Endodermal cell (in vitro differentiated cells): ENCODE measurements at regions not wholly inside any gene's neighbourhood (a gene's known extent, or its start where the extent isn't known, plus 50 kb on each side); places are given as distances from the start of the nearest gene placed in this dataset.
"Not testable (repeated sequence)": the region's sequence is repeated elsewhere in the genome, so short reads cannot be mapped to it uniquely, and the experiment has no call there.

ENCODE experiments used
- DNase-seq: peaks from one replicate; pipeline ENCODE4 v3.0.0-alpha.2; 2017
- H3K27ac ChIP-seq: 2 replicates; pipeline ENCODE4 v1.5.1; 2013; ENCODE audit warnings: mild to moderate bottlenecking, low read depth, low read length, moderate library complexity
- H3K27me3 ChIP-seq: 2 replicates; pipeline ENCODE4 v1.6.1; 2013; ENCODE audit warnings: mild to moderate bottlenecking, low read length, moderate library complexity; ENCODE audit not compliant: insufficient read depth, control insufficient read depth, poor library complexity, severe bottlenecking
- H3K36me3 ChIP-seq: 2 replicates; pipeline ENCODE4 v1.7.0; 2013; ENCODE audit warnings: mild to moderate bottlenecking, low read length, moderate library complexity; ENCODE audit not compliant: control insufficient read depth, insufficient read depth
- H3K4me1 ChIP-seq: one replicate; pipeline ENCODE4 v1.7.0; 2013; ENCODE audit warnings: low read length; ENCODE audit not compliant: control insufficient read depth, insufficient read depth
- H3K4me3 ChIP-seq: 2 replicates; pipeline ENCODE4 v1.5.1; 2013; ENCODE audit warnings: mild to moderate bottlenecking, low read length, moderate library complexity
- H3K9ac ChIP-seq: 2 replicates; pipeline ENCODE4 v1.6.1; 2013; ENCODE audit warnings: mild to moderate bottlenecking, low read length, moderate library complexity; ENCODE audit not compliant: poor library complexity, severe bottlenecking; ENCODE audit errors: extremely low read depth
- H3K9me3 ChIP-seq: 2 replicates; pipeline ENCODE4 v1.6.1; 2013; ENCODE audit warnings: mild to moderate bottlenecking, low read length, moderate library complexity; ENCODE audit not compliant: control insufficient read depth
- H3K27ac Mint-ChIP-seq: 2 replicates; pipeline ENCODE4 v1.8.0; 2020; ENCODE audit warnings: mixed read lengths
- H3K27me3 Mint-ChIP-seq: 2 replicates; pipeline ENCODE4 v1.8.0; 2021; ENCODE audit warnings: mild to moderate bottlenecking, mixed read lengths; ENCODE audit not compliant: insufficient read depth
- H3K36me3 Mint-ChIP-seq: 2 replicates; pipeline ENCODE4 v1.8.0; 2020; ENCODE audit warnings: low read depth, mixed read lengths
- H3K4me1 Mint-ChIP-seq: 2 replicates; pipeline ENCODE4 v1.8.0; 2020; ENCODE audit warnings: mixed read lengths
- H3K4me3 Mint-ChIP-seq: 2 replicates; pipeline ENCODE4 v1.8.0; 2020; ENCODE audit warnings: mild to moderate bottlenecking, moderate library complexity, mixed read lengths
- H3K9me3 Mint-ChIP-seq: 2 replicates; pipeline ENCODE4 v1.8.0; 2020; ENCODE audit warnings: mild to moderate bottlenecking, mixed read lengths
- CTCF ChIP-seq: fragments of 200-600 bp; sonication (generic); conservative IDR thresholded peaks from 2 replicates; pipeline ENCODE4 v1.5.0; 2021; ENCODE audit warnings: antibody characterized with exemption, mild to moderate bottlenecking
- WGBS, 2 experiments: methylation state at CpG; one replicate each; pipeline versions ENCODE4 v1.1.5 to v1.1.7; 2013; ENCODE audit warnings: missing lambda C conversion rate in 2 of 2, mixed read lengths in 1 of 2; ENCODE audit not compliant: insufficient coverage in 1 of 2, insufficient read length in 1 of 2; 5-methylcytosine and 5-hydroxymethylcytosine counted together

- no peak for TF ChIP-seq CTCF
- Mint-ChIP-seq H3K27ac (no peak overlapping the region), H3K4me1 (no peaks in the 10 kb centered on the region), H3K4me3 (no peak overlapping the region), H3K9me3 (peaks cover 13% of the 10 kb centered on the region), H3K27me3 (peaks cover 16% of the 10 kb centered on the region), H3K36me3 (no peaks in the 10 kb centered on the region)
- no peak for DNase-seq
- Histone ChIP-seq H3K4me3 (no peak overlapping the region), H3K27ac (no peak overlapping the region), H3K27me3 (no peaks in the 10 kb centered on the region), H3K9me3 (no peaks in the 10 kb centered on the region), H3K4me1 (no peaks in the 10 kb centered on the region), H3K9ac (no peak overlapping the region), H3K36me3 (no peaks in the 10 kb centered on the region)
- 90% methylated on average over 3 to 5 of the region's 5 CpGs for WGBS, 2 experiments
These were observed 60.6 kb upstream of the PRNP start for GRCh38 chr20:4625687-4626086.

- not testable (repeated sequence) for H3K27me3 ChIP-seq, DNase-seq, H3K9ac ChIP-seq, H3K36me3 Mint-ChIP-seq, H3K36me3 ChIP-seq, H3K4me3 ChIP-seq, H3K4me3 Mint-ChIP-seq, H3K9me3 ChIP-seq, H3K4me1 Mint-ChIP-seq, H3K4me1 ChIP-seq, H3K27ac ChIP-seq, H3K27ac Mint-ChIP-seq
- H3K9me3 Mint-ChIP-seq, result peaks cover 13% of the 10 kb centered on the region
- peaks cover 14% of the 10 kb centered on the region for H3K27me3 Mint-ChIP-seq
- WGBS, 2 experiments, result 86 to 89% methylated on average over 5 to 11 of the region's 11 CpGs
These were observed 61.5 kb upstream of the PRNP start for GRCh38 chr20:4624675-4625336.

- H3K9ac ChIP-seq, H3K4me3 ChIP-seq, H3K4me1 ChIP-seq, H3K27ac Mint-ChIP-seq, H3K36me3 ChIP-seq, H3K27me3 ChIP-seq, H3K36me3 Mint-ChIP-seq, H3K27ac ChIP-seq, H3K4me3 Mint-ChIP-seq, H3K4me1 Mint-ChIP-seq, H3K9me3 ChIP-seq, DNase-seq, H3K9me3 Mint-ChIP-seq: not testable (repeated sequence)
- H3K27me3 Mint-ChIP-seq, result peaks cover 13% of the 10 kb centered on the region
- WGBS, 2 experiments, result 94% methylated on average over 2 of the region's 4 CpGs; no CpG with 5 or more reads in 1 of the 2 experiments
These were observed 67.1 kb upstream of the PRNP start for GRCh38 chr20:4619144-4619543.

- no peak for DNase-seq
- no peaks in the 10 kb centered on the region for H3K4me1 ChIP-seq
- WGBS, 2 experiments, result 73 to 88% methylated on average over 4 to 6 of the region's 6 CpGs
- no peak for TF ChIP-seq CTCF
- Mint-ChIP-seq H3K9me3 (peaks cover 1% of the 10 kb centered on the region), H3K4me1 (peaks cover 2% of the 10 kb centered on the region), H3K36me3 (no peaks in the 10 kb centered on the region), H3K27ac (no peak overlapping the region), H3K4me3 (no peak overlapping the region), H3K27me3 (peaks cover 10% of the 10 kb centered on the region)
- no peak overlapping the region for H3K9ac ChIP-seq
- H3K36me3 ChIP-seq, result no peaks in the 10 kb centered on the region
- no peak overlapping the region for H3K27ac ChIP-seq
- no peaks in the 10 kb centered on the region for H3K27me3 ChIP-seq
- H3K4me3 ChIP-seq, result no peak overlapping the region
- H3K9me3 ChIP-seq, result no peaks in the 10 kb centered on the region
These were observed 68.8 kb upstream of the PRNP start for GRCh38 chr20:4617484-4617883.
